ENCODE measurements at regions not wholly inside any gene's neighbourhood (a gene's known extent, or its start where the extent isn't known, plus 50 kb on each side); places are given as distances from the start of the nearest gene placed in this dataset.

DNA sequence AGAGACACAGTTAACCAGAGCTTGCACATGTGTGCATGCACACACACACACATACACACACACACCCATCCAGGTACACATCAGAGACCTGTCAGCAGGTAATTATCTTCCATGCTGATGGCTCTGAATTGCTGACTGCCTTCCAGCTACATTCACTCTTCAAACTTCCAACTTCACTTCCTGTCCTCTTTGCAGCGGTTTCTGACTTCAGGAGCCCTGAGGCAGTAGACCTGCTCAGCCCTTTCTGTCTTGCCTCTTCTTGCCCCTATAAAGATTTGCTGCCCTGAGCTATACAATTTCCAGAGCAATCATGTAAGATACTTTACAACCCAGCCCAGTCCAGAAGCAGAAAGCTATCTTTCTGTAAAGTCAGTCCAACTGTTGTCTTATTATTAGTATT is 310.2 kb downstream of the FGFR2 start:
- no peaks in the 10 kb centered on the region for H3K9me3 ChIP-seq
- H3K36me3 ChIP-seq: no peaks in the 10 kb centered on the region
- TF ChIP-seq, protein P1, sequence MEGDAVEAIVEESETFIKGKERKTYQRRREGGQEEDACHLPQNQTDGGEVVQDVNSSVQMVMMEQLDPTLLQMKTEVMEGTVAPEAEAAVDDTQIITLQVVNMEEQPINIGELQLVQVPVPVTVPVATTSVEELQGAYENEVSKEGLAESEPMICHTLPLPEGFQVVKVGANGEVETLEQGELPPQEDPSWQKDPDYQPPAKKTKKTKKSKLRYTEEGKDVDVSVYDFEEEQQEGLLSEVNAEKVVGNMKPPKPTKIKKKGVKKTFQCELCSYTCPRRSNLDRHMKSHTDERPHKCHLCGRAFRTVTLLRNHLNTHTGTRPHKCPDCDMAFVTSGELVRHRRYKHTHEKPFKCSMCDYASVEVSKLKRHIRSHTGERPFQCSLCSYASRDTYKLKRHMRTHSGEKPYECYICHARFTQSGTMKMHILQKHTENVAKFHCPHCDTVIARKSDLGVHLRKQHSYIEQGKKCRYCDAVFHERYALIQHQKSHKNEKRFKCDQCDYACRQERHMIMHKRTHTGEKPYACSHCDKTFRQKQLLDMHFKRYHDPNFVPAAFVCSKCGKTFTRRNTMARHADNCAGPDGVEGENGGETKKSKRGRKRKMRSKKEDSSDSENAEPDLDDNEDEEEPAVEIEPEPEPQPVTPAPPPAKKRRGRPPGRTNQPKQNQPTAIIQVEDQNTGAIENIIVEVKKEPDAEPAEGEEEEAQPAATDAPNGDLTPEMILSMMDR (IDR thresholded peaks at IDR 0.05): no peak
- intact Hi-C loops (cut with DNase I): no loop called here
- no peak overlapping the region for H3K4me3 ChIP-seq
- H3K9ac ChIP-seq (ENCODE audit: low read depth in 2 of 2, low read length in 2 of 2): peak overlapping the region in 1 of 2 donors; percentile 6
- no peak overlapping the region for H3K27ac ChIP-seq
- H3K27me3 ChIP-seq: no peaks in the 10 kb centered on the region
- DNase-seq: no peak
- H3K4me1 ChIP-seq: peaks cover 2% of the 10 kb centered on the region

DNA sequence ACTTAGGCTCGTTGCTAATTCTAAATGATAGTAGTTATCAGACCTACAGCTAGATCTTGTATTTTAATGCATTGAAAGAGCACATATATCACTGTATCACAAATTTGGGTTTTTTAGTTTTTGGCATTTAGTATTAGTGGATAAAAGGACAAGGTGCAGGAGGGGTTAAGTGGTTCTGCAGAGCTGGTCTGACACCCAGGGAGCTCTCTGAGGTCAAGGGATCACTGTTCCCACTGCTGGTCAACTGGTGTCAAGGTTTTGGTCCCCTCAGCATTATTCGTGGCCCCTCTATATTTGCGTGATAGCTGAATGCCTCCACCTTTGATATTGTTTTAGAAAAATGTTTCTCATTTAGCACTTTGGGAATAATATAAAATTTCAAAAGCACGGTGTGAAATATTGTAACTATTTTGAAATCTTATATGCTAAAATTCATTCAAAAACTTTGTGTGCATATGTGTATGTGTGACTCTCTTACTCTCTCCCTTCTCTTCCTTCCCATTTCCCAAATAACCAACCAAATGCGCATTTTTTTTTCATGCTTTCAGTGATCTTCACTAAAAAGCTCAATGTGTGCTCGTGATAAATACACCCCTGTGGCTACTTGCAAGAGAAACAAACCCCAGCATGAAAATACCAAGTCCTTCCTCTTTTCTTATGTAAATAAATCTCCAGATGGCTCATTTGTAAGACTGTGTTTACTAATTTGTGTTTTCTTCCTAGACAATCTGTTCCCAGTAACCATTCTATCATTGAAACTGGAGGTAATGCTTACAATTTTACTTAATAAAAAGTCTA is 309.2 kb downstream of the FGFR2 start:
- Histone ChIP-seq H3K27me3 (no peaks in the 10 kb centered on the region), H3K27ac (no peak overlapping the region), H3K36me3 (no peaks in the 10 kb centered on the region), H3K9ac (ENCODE audit: low read depth in 2 of 2, low read length in 2 of 2) (no peak overlapping the region), H3K4me3 (no peak overlapping the region), H3K4me1 (peaks cover 2% of the 10 kb centered on the region), H3K9me3 (no peaks in the 10 kb centered on the region)
- intact Hi-C loops (cut with DNase I): no loop called here
- no peak for DNase-seq
- TF ChIP-seq, protein P1 (IDR thresholded peaks at IDR 0.05): no peak

DNA sequence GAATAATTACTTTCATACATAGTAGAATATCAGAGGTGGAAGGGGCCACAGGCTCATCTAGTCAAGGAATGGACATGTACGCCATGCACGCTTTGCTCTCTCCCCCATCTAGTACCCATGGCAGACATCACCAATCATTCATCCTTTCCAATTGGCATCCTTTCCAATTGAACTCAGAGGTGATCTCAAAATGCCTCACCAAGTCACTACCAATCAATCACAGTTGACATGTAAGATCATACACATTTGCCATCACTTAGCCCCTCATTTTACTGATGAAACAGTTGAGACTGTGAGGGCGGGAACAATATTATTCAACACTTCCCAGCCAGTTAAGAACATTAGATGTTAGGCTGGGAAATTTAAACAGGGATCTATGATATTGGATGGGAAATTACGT is 308.4 kb downstream of the FGFR2 start:
- Histone ChIP-seq H3K9ac (ENCODE audit: low read depth in 2 of 2, low read length in 2 of 2) (no peak overlapping the region), H3K4me1 (peaks cover 2% of the 10 kb centered on the region), H3K36me3 (no peaks in the 10 kb centered on the region), H3K27ac (no peak overlapping the region), H3K4me3 (no peak overlapping the region), H3K27me3 (no peaks in the 10 kb centered on the region), H3K9me3 (no peaks in the 10 kb centered on the region)
- TF ChIP-seq, protein P1 (IDR thresholded peaks at IDR 0.05): no peak
- intact Hi-C loops (cut with DNase I): no loop called here
- no peak for DNase-seq

DNA sequence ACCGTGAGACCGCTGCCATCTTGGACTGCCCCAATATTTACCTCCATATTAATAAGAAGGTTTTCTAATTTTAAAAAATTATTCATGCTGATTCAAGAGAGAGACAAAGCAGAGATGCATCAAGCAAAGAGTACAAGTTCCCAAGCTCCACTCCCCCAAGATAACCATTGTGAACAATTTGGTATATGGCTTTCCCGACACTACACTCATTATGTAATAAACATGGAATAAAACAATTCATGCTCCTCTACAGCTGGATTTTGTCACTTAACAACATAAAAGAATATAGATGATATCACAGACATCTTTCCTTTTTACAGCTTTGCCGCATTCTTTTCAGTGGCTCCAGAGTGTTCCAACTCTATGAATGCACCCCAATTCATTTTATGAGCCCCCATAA is 307.6 kb downstream of the FGFR2 start:
- H3K9me3 ChIP-seq: no peaks in the 10 kb centered on the region
- no peaks in the 10 kb centered on the region for H3K36me3 ChIP-seq
- TF ChIP-seq, protein P1 (IDR thresholded peaks at IDR 0.05): no peak
- H3K9ac ChIP-seq (ENCODE audit: low read depth in 2 of 2, low read length in 2 of 2): no peak overlapping the region
- no peak overlapping the region for H3K4me3 ChIP-seq
- intact Hi-C loops (cut with DNase I): no loop called here
- no peak for DNase-seq
- H3K27me3 ChIP-seq: no peaks in the 10 kb centered on the region
- H3K27ac ChIP-seq: no peak overlapping the region
- H3K4me1 ChIP-seq: peaks cover 2% of the 10 kb centered on the region

DNA sequence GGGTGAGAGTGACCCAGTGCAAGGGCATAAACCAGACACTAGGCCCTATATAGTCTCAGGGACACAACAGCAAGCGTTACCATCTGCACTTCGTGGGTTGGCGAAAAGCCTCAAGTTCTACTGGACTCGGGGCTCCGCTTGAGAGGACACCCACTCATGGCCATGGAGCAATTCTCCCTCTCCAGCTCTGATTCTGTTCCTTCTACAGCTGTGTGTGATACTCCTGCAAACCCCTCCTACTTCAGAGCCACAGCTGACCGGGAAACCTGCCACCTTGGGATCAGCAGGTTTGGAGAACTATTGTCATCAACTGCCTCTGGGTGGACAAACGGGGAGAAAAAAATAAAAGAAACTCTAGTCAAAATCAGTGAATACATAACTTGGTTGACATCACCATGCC is 306.9 kb downstream of the FGFR2 start:
- DNase-seq: no peak
- peak overlapping the region in 1 of 2 donors; percentile 27 for H3K9ac ChIP-seq (ENCODE audit: low read depth in 2 of 2, low read length in 2 of 2)
- no peaks in the 10 kb centered on the region for H3K9me3 ChIP-seq
- H3K27me3 ChIP-seq: no peaks in the 10 kb centered on the region
- H3K36me3 ChIP-seq: no peaks in the 10 kb centered on the region
- H3K4me3 ChIP-seq: no peak overlapping the region
- TF ChIP-seq, protein P1 (IDR thresholded peaks at IDR 0.05): no peak
- H3K27ac ChIP-seq: no peak overlapping the region
- H3K4me1 ChIP-seq: peaks cover 2% of the 10 kb centered on the region
- intact Hi-C loops (cut with DNase I): no loop called here
